HG02870 (cell line): ENCODE measurements at regions not wholly inside any gene's neighbourhood (a gene's known extent, or its start where the extent isn't known, plus 50 kb on each side); places are given as distances from the start of the nearest gene placed in this dataset.
"Not testable (repeated sequence)": the region's sequence is repeated elsewhere in the genome, so short reads cannot be mapped to it uniquely, and the experiment has no call there.

Experiments used
- ATAC-seq: cut with Tn5 transposase; IDR thresholded peaks from one replicate; pipeline ENCODE4 v1.9.1; 2021; ENCODE audit warnings: mild to moderate bottlenecking, moderate library complexity; ENCODE audit not compliant: unreplicated experiment

- ATAC-seq: peak; percentile 81
Observed at GRCh38 chrX:16067886-16068515, 55.4 kb upstream of the GRPR start.

GRCh38 chrX:16063921-16064320, 59.4 kb upstream of the GRPR start:
- ATAC-seq: no peak

- no peak for ATAC-seq
Observed at GRCh38 chrX:16063141-16063540, 60.2 kb upstream of the GRPR start.

- no peak for ATAC-seq
Observed at GRCh38 chrX:16061296-16061695, 62.1 kb upstream of the GRPR start.

- no peak for ATAC-seq
Observed at GRCh38 chrX:16060252-16060651, 63.1 kb upstream of the GRPR start.

GRCh38 chrX:16049126-16049525, 74.2 kb upstream of the GRPR start:
- not testable (repeated sequence) for ATAC-seq

- ATAC-seq: no peak
Observed at GRCh38 chrX:16042980-16043379, 80.4 kb upstream of the GRPR start.

- ATAC-seq: no peak
Observed at GRCh38 chrX:16039834-16040233, 83.5 kb upstream of the GRPR start.

GRCh38 chrX:16039363-16039762, 84.0 kb upstream of the GRPR start:
- no peak for ATAC-seq

- no peak for ATAC-seq
Observed at GRCh38 chrX:16033331-16033730, 90.0 kb upstream of the GRPR start.

- no peak for ATAC-seq
Observed at GRCh38 chrX:16028576-16028975, 94.8 kb upstream of the GRPR start.

- ATAC-seq: peak; percentile 96
Observed at GRCh38 chrX:16023790-16024734, 99.3 kb upstream of the GRPR start.

GRCh38 chrX:16022580-16023200, 100.7 kb upstream of the GRPR start:
- no peak for ATAC-seq

- no peak for ATAC-seq
Observed at GRCh38 chrX:16018291-16018690, 105.1 kb upstream of the GRPR start.

- no peak for ATAC-seq
Observed at GRCh38 chrX:16014171-16014570, 109.2 kb upstream of the GRPR start.

- ATAC-seq: no peak
Observed at GRCh38 chrX:16012250-16012649, 111.1 kb upstream of the GRPR start.

- no peak for ATAC-seq
Observed at GRCh38 chrX:16005917-16006316, 117.4 kb upstream of the GRPR start.

GRCh38 chrX:16002185-16002584, 121.2 kb upstream of the GRPR start:
- no peak for ATAC-seq

GRCh38 chrX:15998350-15998749, 125.0 kb upstream of the GRPR start:
- ATAC-seq: no peak

- no peak for ATAC-seq
Observed at GRCh38 chrX:15989716-15990115, 133.6 kb upstream of the GRPR start.

- no peak for ATAC-seq
Observed at GRCh38 chrX:15988661-15989603, 134.3 kb upstream of the AP1S2 start.
